Bronchial epithelial cell (primary cell): ENCODE measurements at regions not wholly inside any gene's neighbourhood (a gene's known extent, or its start where the extent isn't known, plus 50 kb on each side); places are given as distances from the start of the nearest gene placed in this dataset.

ENCODE experiments used
- DNase-seq: peaks from one replicate; pipeline ENCODE4 v3.0.0-alpha.2; 2010; ENCODE audit warnings: low read depth
- FAIRE-seq: peaks from 2 replicates; lab custom pipeline; 2011; peaks lifted over from hg19 to GRCh38; lab: Jason Lieb, UNC
- H3K27me3 ChIP-seq: 2 replicates; pipeline ENCODE4 v1.5.1; 2011; ENCODE audit warnings: low read length; ENCODE audit not compliant: control insufficient read depth, insufficient read depth
- H3K36me3 ChIP-seq: 2 replicates; pipeline ENCODE4 v1.5.1; 2011; ENCODE audit warnings: low read length; ENCODE audit not compliant: control insufficient read depth, insufficient read depth
- H3K4me3 ChIP-seq: 2 replicates; pipeline ENCODE4 v1.5.1; 2011; ENCODE audit warnings: mild to moderate bottlenecking, low read depth, low read length, control low read depth
- TF ChIP-seq, protein P1 (sequence below): IDR thresholded peaks from 2 replicates; pipeline ENCODE4 v1.5.1; 2011; ENCODE audit warnings: mild to moderate bottlenecking, moderate library complexity, low read length, control low read depth, inconsistent platforms; ENCODE audit not compliant: insufficient read depth, severe bottlenecking

DNA sequence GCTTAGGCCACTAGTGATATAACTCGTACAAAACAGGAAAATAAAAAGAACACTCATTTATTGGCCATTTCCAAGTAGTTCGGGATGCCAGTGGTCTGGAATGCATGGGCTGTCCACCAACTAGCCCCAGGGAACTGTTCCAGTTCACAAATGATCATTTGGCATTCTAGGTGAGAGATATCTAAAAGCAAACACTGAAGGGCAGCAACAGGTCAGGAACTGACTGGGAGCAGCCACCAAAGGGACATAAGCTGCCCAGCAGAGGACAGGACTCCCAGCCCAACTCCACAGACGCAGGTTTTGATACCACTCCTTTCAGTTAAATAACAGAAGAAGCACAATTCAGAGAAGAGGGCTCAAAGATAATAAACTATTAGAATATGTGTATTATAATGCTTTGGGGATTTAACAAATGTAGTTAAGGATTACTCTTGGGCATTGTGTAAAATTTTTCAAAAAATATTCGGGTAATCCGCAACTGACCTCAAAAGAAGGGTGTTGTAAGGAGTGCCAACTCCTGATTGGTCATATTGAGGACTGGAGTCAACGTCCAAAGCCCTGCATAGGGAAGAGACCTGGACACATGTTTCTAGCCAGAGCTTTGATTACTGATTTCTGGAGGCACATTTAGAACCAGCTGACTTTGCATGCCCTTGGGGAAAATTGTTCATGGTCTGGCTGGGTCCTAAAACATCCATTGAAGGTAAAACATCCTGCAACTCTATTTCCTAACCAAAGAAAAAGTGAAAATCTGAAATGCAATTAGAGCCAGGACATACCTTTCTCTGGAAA is 320.0 kb downstream of the DNAH5 start:
- Histone ChIP-seq H3K4me3 (no peak overlapping the region), H3K36me3 (no peaks in the 10 kb centered on the region), H3K27me3 (no peaks in the 10 kb centered on the region)
- TF ChIP-seq, protein P1, sequence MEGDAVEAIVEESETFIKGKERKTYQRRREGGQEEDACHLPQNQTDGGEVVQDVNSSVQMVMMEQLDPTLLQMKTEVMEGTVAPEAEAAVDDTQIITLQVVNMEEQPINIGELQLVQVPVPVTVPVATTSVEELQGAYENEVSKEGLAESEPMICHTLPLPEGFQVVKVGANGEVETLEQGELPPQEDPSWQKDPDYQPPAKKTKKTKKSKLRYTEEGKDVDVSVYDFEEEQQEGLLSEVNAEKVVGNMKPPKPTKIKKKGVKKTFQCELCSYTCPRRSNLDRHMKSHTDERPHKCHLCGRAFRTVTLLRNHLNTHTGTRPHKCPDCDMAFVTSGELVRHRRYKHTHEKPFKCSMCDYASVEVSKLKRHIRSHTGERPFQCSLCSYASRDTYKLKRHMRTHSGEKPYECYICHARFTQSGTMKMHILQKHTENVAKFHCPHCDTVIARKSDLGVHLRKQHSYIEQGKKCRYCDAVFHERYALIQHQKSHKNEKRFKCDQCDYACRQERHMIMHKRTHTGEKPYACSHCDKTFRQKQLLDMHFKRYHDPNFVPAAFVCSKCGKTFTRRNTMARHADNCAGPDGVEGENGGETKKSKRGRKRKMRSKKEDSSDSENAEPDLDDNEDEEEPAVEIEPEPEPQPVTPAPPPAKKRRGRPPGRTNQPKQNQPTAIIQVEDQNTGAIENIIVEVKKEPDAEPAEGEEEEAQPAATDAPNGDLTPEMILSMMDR = no peak
- no peak for FAIRE-seq
- DNase-seq = no peak

GRCh38 chr5:13613621-13614020 is 330.9 kb downstream of the DNAH5 start:
- DNase-seq (no peak), FAIRE-seq (no peak)
- Histone ChIP-seq H3K27me3 (no peaks in the 10 kb centered on the region), H3K4me3 (no peak overlapping the region), H3K36me3 (no peaks in the 10 kb centered on the region)
- TF ChIP-seq, protein P1 = no peak

- Histone ChIP-seq H3K27me3 (no peaks in the 10 kb centered on the region), H3K36me3 (no peaks in the 10 kb centered on the region), H3K4me3 (no peak overlapping the region)
- DNase-seq (peak; percentile 88), FAIRE-seq (no peak)
- TF ChIP-seq, protein P1 = no peak
These were observed 332.9 kb downstream of the DNAH5 start for GRCh38 chr5:13611604-13612003.

GRCh38 chr5:13609504-13609903 is 335.0 kb downstream of the DNAH5 start:
- no peak for DNase-seq
- Histone ChIP-seq H3K36me3 (no peaks in the 10 kb centered on the region), H3K4me3 (no peak overlapping the region), H3K27me3 (no peaks in the 10 kb centered on the region)
- no peak for FAIRE-seq
- TF ChIP-seq, protein P1 = no peak

DNA sequence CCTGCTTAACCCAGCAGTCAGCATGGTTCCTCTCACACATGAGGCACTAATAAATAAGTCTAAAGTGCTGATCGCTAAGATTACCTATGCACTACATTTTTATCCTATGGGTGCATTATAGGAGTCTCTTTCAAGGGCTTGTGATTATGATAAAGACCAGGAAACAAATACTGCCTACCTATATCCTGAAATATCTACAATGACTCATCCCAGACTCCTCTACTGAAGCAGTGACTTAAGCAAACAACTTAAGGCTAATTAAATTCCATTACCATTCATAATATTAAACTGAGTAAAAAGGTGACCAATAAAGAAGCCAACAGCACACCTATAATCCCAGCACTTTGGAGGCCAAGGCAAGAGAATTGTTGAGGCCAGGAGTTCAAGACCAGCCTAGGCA is 338.4 kb downstream of the DNAH5 start:
- no peaks in the 10 kb centered on the region for H3K36me3 ChIP-seq
- H3K27me3 ChIP-seq = no peaks in the 10 kb centered on the region
- peak; percentile 97 for DNase-seq
- FAIRE-seq = no peak
- TF ChIP-seq, protein P1 = no peak
- H3K4me3 ChIP-seq = no peak overlapping the region
